ENCODE measurements at regions not wholly inside any gene's neighbourhood (a gene's known extent, or its start where the extent isn't known, plus 50 kb on each side); places are given as distances from the start of the nearest gene placed in this dataset.

- DNase-seq (ENCODE audit: insufficient read length, low spot score) (no peak), FAIRE-seq (no peak)
- TF ChIP-seq POLR2A (IDR thresholded peaks at IDR 0.05; ENCODE audit: low read depth, low read length): no peak
Observed at GRCh38 chr4:100843910-100844309, 326.1 kb upstream of the EMCN start.

- no peak for TF ChIP-seq POLR2A (IDR thresholded peaks at IDR 0.05; ENCODE audit: low read depth, low read length)
- FAIRE-seq: no peak
- no peak for DNase-seq (ENCODE audit: insufficient read length, low spot score)
Observed at GRCh38 chr4:100842856-100843255, 325.0 kb upstream of the EMCN start.

GRCh38 chr4:100841911-100842310 is 324.1 kb upstream of the EMCN start:
- no peak for DNase-seq (ENCODE audit: insufficient read length, low spot score)
- TF ChIP-seq POLR2A (IDR thresholded peaks at IDR 0.05; ENCODE audit: low read depth, low read length): no peak
- no peak for FAIRE-seq

DNA sequence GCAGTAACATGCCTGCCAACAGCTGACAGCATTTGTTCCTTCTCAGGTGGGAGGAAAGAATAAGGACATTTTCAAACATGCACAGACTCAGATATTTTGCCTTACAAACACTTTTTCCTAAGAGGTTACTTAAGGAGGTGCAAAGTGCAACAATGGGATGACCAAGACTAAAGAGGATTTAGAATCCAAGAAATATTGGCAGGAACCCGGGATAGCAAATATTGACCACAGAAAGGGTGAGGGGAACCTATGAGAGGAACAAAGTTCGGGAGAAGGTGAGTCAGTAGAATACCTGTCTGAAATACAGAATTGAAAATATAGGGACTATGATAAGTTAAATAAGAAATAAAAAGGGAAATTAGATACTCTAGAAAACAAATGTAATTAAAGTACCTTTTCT is 321.9 kb upstream of the EMCN start:
- FAIRE-seq: no peak
- DNase-seq (ENCODE audit: insufficient read length, low spot score): no peak

DNA sequence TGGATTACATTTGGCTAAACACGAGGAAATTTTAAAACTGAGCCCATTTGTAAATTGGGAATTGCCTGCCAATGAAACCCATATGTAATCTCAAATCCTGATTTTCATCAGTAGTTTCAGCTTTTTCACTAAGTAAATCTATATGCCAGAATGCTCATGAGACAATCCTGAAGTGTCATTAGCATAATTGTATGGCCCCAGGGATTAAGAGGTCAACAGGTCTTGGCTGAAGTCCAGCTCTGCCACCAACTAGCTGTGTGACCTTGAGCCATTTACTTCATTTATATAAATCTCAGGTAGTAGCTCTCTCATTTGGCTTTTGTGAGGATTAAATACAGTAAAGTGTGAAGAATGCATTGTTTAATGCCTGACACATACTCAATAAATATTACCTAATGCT is 320.5 kb upstream of the EMCN start:
- FAIRE-seq (no peak), DNase-seq (ENCODE audit: insufficient read length, low spot score) (no peak)
- TF ChIP-seq POLR2A (IDR thresholded peaks at IDR 0.05; ENCODE audit: low read depth, low read length): no peak

More for the DNA sequence above, 321.9 kb upstream of the EMCN start:
- no peak for TF ChIP-seq POLR2A (IDR thresholded peaks at IDR 0.05; ENCODE audit: low read depth, low read length)

- DNase-seq (ENCODE audit: insufficient read length, low spot score) (no peak), FAIRE-seq (no peak)
- TF ChIP-seq POLR2A (IDR thresholded peaks at IDR 0.05; ENCODE audit: low read depth, low read length): no peak
Observed at GRCh38 chr4:100836929-100837328, 319.1 kb upstream of the EMCN start.

- TF ChIP-seq POLR2A (IDR thresholded peaks at IDR 0.05; ENCODE audit: low read depth, low read length): no peak
- no peak for DNase-seq (ENCODE audit: insufficient read length, low spot score)
- no peak for FAIRE-seq
Observed at GRCh38 chr4:100834616-100835015, 316.8 kb upstream of the EMCN start.

- DNase-seq (ENCODE audit: insufficient read length, low spot score): no peak
- no peak for TF ChIP-seq POLR2A (IDR thresholded peaks at IDR 0.05; ENCODE audit: low read depth, low read length)
- no peak for FAIRE-seq
Observed at GRCh38 chr4:100833906-100834305, 316.1 kb upstream of the EMCN start.

- no peak for DNase-seq (ENCODE audit: insufficient read length, low spot score)
- no peak for TF ChIP-seq POLR2A (IDR thresholded peaks at IDR 0.05; ENCODE audit: low read depth, low read length)
Observed at GRCh38 chr4:100828986-100829685, 311.3 kb upstream of the EMCN start.

DNA sequence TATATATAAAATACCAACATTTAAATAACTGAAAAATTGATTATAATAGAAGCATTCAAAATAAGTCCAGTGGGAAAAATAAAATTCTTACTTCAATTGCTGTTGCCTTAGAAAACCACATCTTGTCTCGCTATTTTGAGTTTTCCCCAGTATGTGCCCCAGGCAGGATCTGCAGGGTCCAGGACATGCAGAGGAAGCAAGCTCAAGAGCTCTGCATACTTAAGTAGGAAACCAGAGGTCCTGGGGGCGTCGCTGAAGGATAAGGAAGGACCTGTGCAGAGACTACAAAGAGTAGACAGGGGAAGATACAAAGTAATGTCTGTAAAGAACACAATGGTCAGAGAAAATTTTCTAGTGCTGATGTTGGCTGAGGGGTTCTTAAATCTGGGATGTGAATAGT is 310.5 kb upstream of the EMCN start:
- DNase-seq (ENCODE audit: insufficient read length, low spot score): no peak
- no peak for TF ChIP-seq POLR2A (IDR thresholded peaks at IDR 0.05; ENCODE audit: low read depth, low read length)
- no peak for FAIRE-seq

More at GRCh38 chr4:100828986-100829685, 311.3 kb upstream of the EMCN start:
- no peak for FAIRE-seq

GRCh38 chr4:100827756-100828155 is 309.9 kb upstream of the EMCN start:
- TF ChIP-seq POLR2A (IDR thresholded peaks at IDR 0.05; ENCODE audit: low read depth, low read length): no peak
- FAIRE-seq: no peak
- no peak for DNase-seq (ENCODE audit: insufficient read length, low spot score)

- TF ChIP-seq POLR2A (IDR thresholded peaks at IDR 0.05; ENCODE audit: low read depth, low read length): no peak
- DNase-seq (ENCODE audit: insufficient read length, low spot score) (no peak), FAIRE-seq (no peak)
Observed at GRCh38 chr4:100826808-100827548, 309.2 kb upstream of the EMCN start.

DNA sequence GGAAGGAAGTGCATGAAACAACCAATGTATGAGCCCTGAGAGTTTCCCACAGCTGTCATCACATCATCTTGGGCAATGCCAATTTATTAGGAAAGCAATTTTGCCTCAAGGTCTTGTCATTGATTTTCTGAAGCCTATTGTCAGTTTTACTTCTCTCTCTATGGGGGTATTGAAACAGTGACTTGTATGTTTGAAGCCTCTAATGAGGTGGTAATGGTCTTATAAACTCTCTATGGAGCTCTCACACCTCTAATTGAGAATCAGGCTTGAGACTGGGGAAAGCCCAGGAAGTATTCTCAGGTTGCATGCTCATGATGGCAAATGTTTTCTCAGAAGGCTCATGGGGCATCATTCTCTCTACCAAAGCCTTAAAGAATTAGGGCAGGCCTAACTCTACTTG is 308.2 kb upstream of the EMCN start:
- DNase-seq (ENCODE audit: insufficient read length, low spot score) (no peak), FAIRE-seq (no peak)
- no peak for TF ChIP-seq POLR2A (IDR thresholded peaks at IDR 0.05; ENCODE audit: low read depth, low read length)

DNA sequence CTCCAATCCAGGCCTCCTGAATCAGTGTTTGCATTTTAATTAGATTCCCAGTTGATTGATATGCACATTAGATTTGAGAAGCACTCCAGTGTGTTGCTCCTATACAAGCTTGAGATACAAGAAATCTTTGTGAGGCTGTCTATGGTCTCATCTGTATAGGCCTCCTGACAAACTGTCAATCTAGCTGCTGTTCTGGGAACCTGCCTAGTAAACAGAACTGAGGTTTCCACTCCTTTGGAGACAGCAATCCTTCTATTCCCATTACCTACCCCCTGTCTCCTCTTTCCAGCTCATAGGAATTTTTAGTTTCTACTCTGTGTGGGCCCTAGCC is 306.1 kb upstream of the EMCN start:
- FAIRE-seq (no peak), DNase-seq (ENCODE audit: insufficient read length, low spot score) (no peak)
- no peak for TF ChIP-seq POLR2A (IDR thresholded peaks at IDR 0.05; ENCODE audit: low read depth, low read length)

Data from H54 (cell line).